HK-2 (cell line): ENCODE measurements at regions not wholly inside any gene's neighbourhood (a gene's known extent, or its start where the extent isn't known, plus 50 kb on each side); places are given as distances from the start of the nearest gene placed in this dataset.

Experiments used
- DNase-seq: peaks from one replicate; pipeline ENCODE4 v3.0.0-alpha.2; 2018; ENCODE audit not compliant: unreplicated experiment

- no peak for DNase-seq
Measured at GRCh38 chr7:46494441-46494840, 573.4 kb upstream of the IGFBP3 start.

GRCh38 chr7:46494028-46494427, 573.0 kb upstream of the IGFBP3 start:
- DNase-seq: no peak

GRCh38 chr7:46493196-46493595, 572.1 kb upstream of the IGFBP3 start:
- no peak for DNase-seq

GRCh38 chr7:46492466-46492865, 571.4 kb upstream of the IGFBP3 start:
- no peak for DNase-seq

GRCh38 chr7:46490406-46490805, 569.3 kb upstream of the IGFBP3 start:
- DNase-seq: no peak

GRCh38 chr7:46489106-46489505, 568.0 kb upstream of the IGFBP3 start:
- DNase-seq: no peak

- no peak for DNase-seq
Measured at GRCh38 chr7:46488607-46489006, 567.5 kb upstream of the IGFBP3 start.

- peak; percentile 30 for DNase-seq
Measured at GRCh38 chr7:46486256-46487206, 565.5 kb upstream of the IGFBP3 start.

- DNase-seq: peak; percentile 16
Measured at GRCh38 chr7:46485481-46486065, 564.5 kb upstream of the IGFBP3 start.

- DNase-seq: no peak
Measured at GRCh38 chr7:46484906-46485305, 563.8 kb upstream of the IGFBP3 start.

GRCh38 chr7:46480619-46481018, 559.5 kb upstream of the IGFBP3 start:
- no peak for DNase-seq

GRCh38 chr7:46479680-46480079, 558.6 kb upstream of the IGFBP3 start:
- no peak for DNase-seq

GRCh38 chr7:46478046-46478445, 557.0 kb upstream of the IGFBP3 start:
- peak; percentile 24 for DNase-seq

- DNase-seq: peak; percentile 13
Measured at GRCh38 chr7:46468753-46469356, 547.8 kb upstream of the IGFBP3 start.

- no peak for DNase-seq
Measured at GRCh38 chr7:46463170-46463569, 542.1 kb upstream of the IGFBP3 start.

- DNase-seq: no peak
Measured at GRCh38 chr7:46461334-46461777, 540.3 kb upstream of the IGFBP3 start.

GRCh38 chr7:46459942-46460341, 538.9 kb upstream of the IGFBP3 start:
- no peak for DNase-seq

- DNase-seq: no peak
Measured at GRCh38 chr7:46454816-46455215, 533.7 kb upstream of the IGFBP3 start.

- no peak for DNase-seq
Measured at GRCh38 chr7:46452561-46453135, 531.6 kb upstream of the IGFBP3 start.

- DNase-seq: no peak
Measured at GRCh38 chr7:46451846-46452245, 530.8 kb upstream of the IGFBP3 start.

- no peak for DNase-seq
Measured at GRCh38 chr7:46450886-46451285, 529.8 kb upstream of the IGFBP3 start.

GRCh38 chr7:46450425-46450824, 529.4 kb upstream of the IGFBP3 start:
- DNase-seq: no peak
